Body of pancreas (tissue), 4 donors: ENCODE measurements at regions not wholly inside any gene's neighbourhood (a gene's known extent, or its start where the extent isn't known, plus 50 kb on each side); places are given as distances from the start of the nearest gene placed in this dataset.

Experiments used
- POLR2A ChIP-seq, 3 donors: fragments of 450-650 bp; IDR thresholded peaks; one replicate each; pipeline ENCODE4 v1.6.1; 2016; ENCODE audit warnings: antibody characterized with exemption in 3 of 3, mild to moderate bottlenecking in 2 of 3
- TF ChIP-seq, protein P1 (sequence below), 7 experiments: fragments of 450-650 bp in 4 of 7; fragments of 200-600 bp in 3 of 7; sonication (generic) in 3 of 7; IDR thresholded peaks; one replicate each; pipeline ENCODE4 v1.5.1; 2016 to 2019; ENCODE audit warnings: antibody characterized with exemption in 7 of 7

DNA sequence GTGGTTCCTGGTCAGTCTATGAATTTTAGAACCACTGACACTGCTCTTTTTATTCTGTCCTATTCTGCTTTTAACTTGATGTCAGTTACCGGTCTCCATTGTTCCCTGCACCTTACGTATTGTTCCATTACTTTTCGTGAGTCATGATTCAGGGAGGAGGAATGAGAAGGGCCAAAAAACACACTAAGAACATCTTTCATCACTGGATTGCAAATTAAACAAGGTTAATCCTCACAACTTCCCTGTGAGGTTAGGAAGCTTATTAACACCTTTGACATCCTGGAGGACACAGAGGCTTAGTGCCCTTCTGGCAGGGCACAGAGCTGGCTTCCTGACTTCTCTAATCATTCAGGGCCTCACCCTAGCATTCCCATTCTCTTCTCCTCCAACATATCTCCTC lies 227.6 kb upstream of the SATB1 start:
- TF ChIP-seq, protein P1, sequence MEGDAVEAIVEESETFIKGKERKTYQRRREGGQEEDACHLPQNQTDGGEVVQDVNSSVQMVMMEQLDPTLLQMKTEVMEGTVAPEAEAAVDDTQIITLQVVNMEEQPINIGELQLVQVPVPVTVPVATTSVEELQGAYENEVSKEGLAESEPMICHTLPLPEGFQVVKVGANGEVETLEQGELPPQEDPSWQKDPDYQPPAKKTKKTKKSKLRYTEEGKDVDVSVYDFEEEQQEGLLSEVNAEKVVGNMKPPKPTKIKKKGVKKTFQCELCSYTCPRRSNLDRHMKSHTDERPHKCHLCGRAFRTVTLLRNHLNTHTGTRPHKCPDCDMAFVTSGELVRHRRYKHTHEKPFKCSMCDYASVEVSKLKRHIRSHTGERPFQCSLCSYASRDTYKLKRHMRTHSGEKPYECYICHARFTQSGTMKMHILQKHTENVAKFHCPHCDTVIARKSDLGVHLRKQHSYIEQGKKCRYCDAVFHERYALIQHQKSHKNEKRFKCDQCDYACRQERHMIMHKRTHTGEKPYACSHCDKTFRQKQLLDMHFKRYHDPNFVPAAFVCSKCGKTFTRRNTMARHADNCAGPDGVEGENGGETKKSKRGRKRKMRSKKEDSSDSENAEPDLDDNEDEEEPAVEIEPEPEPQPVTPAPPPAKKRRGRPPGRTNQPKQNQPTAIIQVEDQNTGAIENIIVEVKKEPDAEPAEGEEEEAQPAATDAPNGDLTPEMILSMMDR (IDR thresholded peaks at IDR 0.05) = no peak
- TF ChIP-seq POLR2A (IDR thresholded peaks at IDR 0.05) = no peak
